Kidney glomerular epithelial cell (primary cell): ENCODE measurements at regions not wholly inside any gene's neighbourhood (a gene's known extent, or its start where the extent isn't known, plus 50 kb on each side); places are given as distances from the start of the nearest gene placed in this dataset.

Source experiments
- DNase-seq: peaks from one replicate; lab custom pipeline; 2025; lab: John Stamatoyannopoulos, UW

GRCh38 chr6:169082817-169083507 lies 170.7 kb downstream of the THBS2 start:
- DNase-seq = no peak

DNA sequence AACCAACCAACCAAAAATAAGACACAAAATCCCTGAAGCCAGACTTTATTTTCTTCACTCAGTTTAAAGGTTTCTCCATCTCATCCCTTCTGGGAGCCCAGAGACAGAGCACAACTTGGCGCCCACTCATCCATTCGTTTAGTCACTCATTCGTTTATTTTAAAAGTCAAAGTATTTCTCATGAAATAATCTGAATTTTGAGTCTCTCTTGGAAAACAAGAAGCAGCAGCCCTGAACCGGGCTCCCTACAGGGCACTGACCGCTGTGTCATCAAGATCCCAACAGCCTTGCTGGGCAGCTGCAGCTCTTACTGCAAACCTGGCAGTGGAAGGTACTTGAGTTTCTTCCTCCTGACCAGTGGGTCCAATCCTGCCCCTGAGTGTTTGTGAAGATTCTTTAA lies 171.6 kb downstream of the THBS2 start:
- DNase-seq = no peak

DNA sequence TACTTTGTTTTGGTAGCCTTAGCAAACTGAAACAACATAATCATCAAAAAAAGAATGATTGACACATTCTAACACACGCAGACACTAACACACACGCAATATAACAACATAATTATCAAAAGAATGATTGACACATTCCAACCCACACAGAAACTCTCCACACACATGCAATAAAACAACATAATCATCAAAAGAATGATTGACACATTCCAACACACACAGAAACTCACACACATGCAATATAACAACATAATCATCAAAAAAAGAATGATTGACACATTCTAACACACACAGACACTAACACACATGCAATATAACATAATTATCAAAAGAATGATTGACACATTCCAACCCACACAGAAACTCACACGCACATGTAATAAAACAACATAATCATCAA lies 172.4 kb downstream of the THBS2 start:
- no peak for DNase-seq

DNA sequence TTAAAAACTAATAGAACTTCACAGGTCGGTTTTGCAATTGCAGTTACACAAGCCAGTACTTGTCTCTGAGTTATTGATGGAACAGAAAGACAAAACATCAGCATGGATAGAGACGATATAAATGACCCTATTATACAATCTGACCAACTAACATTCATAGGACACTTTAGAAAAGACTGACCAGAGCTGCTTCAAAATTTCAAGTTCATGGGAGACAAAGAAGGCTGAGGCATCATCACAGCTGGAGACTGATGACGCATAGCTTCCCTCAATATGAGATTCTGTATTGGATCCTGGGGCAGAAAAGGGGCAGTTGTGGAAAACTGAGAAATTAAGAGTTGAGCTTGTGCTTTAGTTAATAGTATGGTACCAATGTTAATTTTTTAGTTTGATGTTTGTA lies 174.0 kb downstream of the THBS2 start:
- DNase-seq = no peak

DNA sequence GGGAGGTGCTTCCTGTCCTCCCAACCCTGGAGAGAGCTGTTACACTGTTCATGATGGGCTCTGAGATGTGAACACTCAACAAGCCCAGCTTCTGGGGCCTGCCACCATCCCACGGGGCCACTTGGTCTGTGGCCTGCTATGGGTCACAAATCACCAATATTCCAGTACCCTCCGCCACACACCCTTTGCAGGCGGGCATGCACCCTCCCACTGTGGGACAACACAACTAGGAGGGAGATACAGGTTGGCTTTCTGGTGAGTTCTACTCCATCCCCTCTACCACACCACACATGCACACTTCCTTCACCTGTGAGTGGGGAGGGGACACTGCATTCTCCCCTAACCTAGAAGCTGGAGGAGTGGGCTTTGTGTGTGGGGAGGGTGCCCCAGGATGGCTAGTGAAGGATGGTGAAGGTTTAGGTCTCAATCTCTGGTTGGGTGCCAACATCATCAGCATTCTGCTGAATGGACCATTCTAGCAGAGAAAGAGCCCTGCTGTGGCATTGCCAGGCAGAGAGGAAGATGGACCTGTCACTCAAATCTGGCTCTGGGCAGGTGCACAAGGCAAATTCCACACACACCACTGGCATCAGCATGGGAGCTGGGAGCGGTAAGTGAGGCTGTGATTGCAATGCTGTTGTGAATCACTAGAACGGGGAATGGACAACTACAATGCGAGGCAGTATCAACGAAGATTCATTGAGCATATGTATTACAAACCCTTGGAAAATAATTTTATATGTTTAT lies 175.1 kb downstream of the THBS2 start:
- no peak for DNase-seq

GRCh38 chr6:169075915-169076654 lies 177.6 kb downstream of the THBS2 start:
- no peak for DNase-seq

DNA sequence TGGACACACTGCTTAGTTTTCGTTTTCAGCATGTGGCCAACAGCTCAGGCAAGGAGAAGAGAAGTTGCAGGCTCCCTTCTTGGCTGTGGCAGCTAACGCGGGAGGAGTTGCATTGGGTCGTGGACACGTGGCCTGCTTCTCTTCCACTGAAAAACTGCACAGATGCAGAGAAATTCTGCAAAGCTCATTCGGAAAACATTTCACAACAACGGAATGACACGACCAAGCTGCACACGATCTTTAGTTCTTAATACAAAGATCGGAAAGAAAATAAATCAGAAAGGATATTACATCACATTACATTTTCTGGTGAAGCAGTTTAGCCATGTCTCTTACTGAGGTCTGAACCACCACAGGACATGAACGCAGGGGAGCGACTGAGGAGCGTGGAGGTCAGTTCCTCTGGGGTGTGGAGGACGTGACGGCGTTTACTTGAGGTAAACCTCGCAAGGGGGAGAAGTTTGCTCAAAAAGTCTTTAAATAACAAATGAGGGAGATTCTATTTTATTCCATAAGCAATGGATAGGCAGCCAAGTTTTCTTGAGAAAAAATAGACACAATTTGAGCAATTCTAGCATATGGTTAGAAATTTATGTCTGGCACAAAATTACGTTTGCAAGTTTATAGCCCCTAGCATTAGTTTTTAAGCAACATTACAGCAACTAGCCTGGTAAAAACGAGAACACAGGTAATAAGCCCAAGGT lies 178.3 kb downstream of the THBS2 start:
- no peak for DNase-seq

- no peak for DNase-seq
These were observed 179.1 kb downstream of the THBS2 start for GRCh38 chr6:169074526-169074925.

DNA sequence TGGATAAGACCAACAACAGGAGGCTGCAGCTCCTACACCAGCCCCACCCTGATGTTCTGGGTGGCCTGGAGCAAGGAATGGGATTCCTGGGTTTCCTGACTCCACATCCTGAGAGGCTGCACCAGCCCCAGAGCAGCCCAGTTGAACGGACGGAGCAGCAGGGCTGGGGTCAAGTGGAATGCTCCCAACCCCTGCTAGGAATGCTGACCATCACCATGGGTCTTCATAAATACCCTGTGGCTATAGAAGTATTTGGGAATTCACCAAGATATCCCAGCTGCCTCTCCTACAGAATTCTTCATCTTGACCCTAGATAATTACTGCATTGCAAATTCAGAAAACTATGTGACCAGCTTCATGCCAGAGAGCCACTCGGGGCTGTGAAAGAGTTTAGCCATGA lies 180.3 kb downstream of the THBS2 start:
- peak; percentile 60 for DNase-seq

DNA sequence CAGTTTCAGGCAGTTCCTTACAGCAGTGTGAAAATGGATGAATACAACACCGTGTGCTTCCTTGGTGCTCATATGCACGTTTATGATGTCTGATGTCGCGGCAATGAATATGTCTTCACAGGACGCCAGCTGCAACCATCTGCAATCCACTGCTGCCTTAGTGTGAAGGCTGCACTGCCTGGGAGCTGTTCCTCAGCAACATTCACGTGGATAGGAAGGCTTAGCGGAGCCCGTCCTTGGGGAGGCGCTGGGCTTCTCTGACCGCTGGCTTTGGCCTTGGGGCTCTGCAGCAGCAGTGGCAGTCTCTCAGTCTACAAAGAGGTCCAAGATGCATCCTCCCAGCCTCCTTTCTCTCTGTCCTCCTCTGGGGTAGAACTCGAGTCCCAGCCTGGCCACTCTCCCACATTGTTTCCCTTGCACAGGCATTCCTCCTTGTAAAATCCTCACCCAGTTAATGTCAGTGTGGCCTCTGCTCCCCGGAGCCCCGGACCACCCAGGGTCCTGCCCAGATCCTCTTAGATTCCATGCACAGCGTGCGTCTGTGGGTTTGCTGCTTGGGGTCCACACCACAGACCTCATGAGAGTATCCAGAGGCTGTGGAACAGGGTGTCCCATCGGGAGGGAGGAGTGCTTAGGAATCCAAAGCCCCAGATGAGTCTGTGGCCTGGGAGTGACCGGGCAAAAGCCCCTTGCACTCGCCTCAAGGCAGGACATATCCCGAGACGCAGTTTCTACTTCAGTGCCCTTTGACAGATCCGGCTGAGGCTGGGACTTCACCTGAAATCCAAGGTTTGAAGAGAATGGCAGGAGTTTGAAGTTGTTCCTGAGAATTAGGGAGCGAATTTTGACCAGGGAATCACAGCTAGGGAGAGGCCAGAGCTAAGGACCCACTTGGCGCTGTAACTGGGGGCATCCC lies 181.3 kb downstream of the THBS2 start:
- no peak for DNase-seq

DNA sequence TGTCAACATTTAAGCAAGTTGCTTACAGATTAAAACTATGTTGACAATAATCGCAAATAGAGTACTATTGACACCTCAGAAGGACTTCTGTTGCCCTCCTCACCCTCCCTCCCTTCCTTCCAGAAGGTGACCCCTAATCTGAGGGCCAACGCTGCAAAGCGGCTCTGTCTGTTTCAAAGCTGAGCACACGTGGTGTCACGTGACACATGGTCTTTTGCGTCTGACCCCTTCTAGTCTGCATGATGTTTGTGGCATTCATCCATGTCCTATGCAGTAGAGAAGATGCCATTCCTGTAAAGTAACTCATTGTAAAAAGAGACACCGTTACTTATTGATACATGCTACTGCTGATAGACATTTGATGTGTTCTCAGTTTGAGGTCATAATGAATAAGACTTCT lies 182.3 kb downstream of the THBS2 start:
- no peak for DNase-seq

GRCh38 chr6:169070506-169071176 lies 183.0 kb downstream of the THBS2 start:
- peak; percentile 91 for DNase-seq

DNA sequence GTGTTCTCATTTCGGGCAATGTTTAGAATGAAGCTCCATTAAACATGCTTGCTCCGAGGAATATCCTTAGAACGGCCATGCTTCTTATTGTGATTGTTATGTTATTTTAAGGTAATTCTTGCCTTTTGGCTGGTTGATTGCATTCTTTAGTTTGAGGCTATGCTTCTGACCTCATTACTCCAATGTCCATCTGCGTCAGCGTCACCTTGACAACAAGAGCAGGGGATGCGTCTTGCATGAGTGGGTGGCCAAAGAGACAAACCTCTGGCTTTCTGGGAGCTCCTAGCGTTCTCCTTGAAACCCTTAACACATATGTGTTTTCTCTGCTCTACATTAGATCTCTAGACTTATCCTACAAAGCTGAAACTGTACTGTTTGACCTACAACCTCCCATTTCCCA lies 184.3 kb downstream of the THBS2 start:
- peak; percentile 12 for DNase-seq

- DNase-seq = no peak
These were observed 189.5 kb downstream of the THBS2 start for GRCh38 chr6:169064194-169064593.

GRCh38 chr6:169062272-169062671 lies 191.4 kb downstream of the THBS2 start:
- DNase-seq = no peak

- DNase-seq = no peak
These were observed 195.0 kb downstream of the THBS2 start for GRCh38 chr6:169058634-169059033.

- no peak for DNase-seq
These were observed 201.2 kb downstream of the THBS2 start for GRCh38 chr6:169052462-169052861.

GRCh38 chr6:169051371-169051770 lies 202.3 kb downstream of the THBS2 start:
- DNase-seq = no peak

GRCh38 chr6:169048865-169049205 lies 204.8 kb downstream of the THBS2 start:
- DNase-seq = no peak

DNA sequence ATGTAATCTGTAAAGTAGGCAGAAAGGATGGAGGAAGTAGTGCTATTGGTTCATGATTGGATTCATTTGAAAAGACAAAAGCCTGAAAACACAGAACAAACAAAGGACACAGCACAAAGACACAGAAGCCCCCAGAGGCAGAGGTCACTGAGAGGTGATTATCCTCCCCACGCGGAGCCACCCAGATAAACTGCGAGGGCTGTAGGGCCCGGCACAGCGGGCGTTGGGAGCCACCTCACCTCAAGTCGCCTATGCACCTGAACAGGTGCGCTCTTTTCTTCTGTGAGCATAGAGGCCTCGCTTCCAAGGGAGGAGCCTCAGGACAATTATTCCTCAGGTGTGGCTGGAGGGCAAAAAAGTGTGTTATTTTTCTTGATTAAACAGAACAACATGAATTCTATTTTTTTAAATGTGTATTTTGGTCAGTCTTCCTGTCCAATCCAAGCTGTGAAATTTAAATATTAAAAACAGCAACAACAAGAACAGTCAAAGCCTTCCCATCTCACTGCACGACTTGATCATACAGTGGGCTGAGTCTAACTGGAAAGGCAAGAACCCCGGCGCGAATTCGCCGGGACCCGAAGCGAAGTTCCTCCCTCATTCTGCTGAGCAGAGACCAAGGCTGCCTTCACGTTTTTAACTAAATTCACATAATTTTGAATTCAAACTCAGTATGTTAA lies 205.3 kb downstream of the THBS2 start:
- DNase-seq = no peak
